ENCODE measurements at regions not wholly inside any gene's neighbourhood (a gene's known extent, or its start where the extent isn't known, plus 50 kb on each side); places are given as distances from the start of the nearest gene placed in this dataset.

- no peak for TF ChIP-seq CTCF (IDR thresholded peaks at IDR 0.05)
- no peak for TF ChIP-seq ZFX (IDR thresholded peaks at IDR 0.05; ENCODE audit: borderline replicate concordance)
Observed at GRCh38 chr11:23212807-23213206, 352.5 kb upstream of the CCDC179 start.
